Neural cell (in vitro differentiated cells): ENCODE measurements at regions not wholly inside any gene's neighbourhood (a gene's known extent, or its start where the extent isn't known, plus 50 kb on each side); places are given as distances from the start of the nearest gene placed in this dataset.

Experiments used
- EP300 ChIP-seq: fragments of 450-650 bp; conservative IDR thresholded peaks from 2 replicates; pipeline ENCODE4 v1.6.1; 2014; ENCODE audit warnings: antibody characterized with exemption, mild to moderate bottlenecking, moderate library complexity; ENCODE audit not compliant: poor library complexity, severe bottlenecking
- EZH2 ChIP-seq: fragments of 200-600, 300-800 bp; shearing (Covaris generic), sonication (generic); IDR thresholded peaks from 2 replicates; pipeline ENCODE4 v1.6.1; 2014; ENCODE audit warnings: antibody characterized with exemption, low read length, borderline replicate concordance, mild to moderate bottlenecking; ENCODE audit not compliant: insufficient read depth, poor library complexity, severe bottlenecking
- POLR2AphosphoS5 ChIP-seq: IDR thresholded peaks from 2 replicates; pipeline ENCODE4 v1.6.1; 2012
- TAF1 ChIP-seq: IDR thresholded peaks from 2 replicates; pipeline ENCODE4 v1.6.1; 2012; ENCODE audit warnings: low read depth
- TF ChIP-seq, protein P1 (sequence below): fragments of 450-650 bp; IDR thresholded peaks from 2 replicates; pipeline ENCODE4 v1.5.1; 2014; ENCODE audit warnings: antibody characterized with exemption, mild to moderate bottlenecking, moderate library complexity; ENCODE audit not compliant: poor library complexity, severe bottlenecking

DNA sequence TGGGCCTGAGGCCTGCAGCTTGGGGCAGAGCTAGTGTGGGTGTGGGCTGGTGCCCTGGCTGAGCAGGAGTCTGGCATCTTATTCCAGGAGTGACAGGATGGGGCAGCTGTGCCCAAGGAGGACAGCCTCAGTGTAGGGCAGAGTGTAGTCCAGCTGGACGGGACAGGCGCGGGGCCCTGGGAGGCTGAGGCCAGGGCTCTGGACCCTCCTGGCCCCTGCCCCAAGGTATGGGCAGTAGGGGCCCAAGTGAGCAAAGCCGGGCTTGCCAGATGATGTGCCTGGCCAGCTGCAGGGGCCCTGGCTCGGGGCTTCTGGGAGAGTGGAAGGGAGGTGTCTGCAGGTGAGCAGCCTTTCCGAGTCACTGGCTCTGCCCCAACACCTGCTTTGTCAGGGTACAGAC, 1190.9 kb downstream of the BRD1 start:
- TF ChIP-seq, protein P1, sequence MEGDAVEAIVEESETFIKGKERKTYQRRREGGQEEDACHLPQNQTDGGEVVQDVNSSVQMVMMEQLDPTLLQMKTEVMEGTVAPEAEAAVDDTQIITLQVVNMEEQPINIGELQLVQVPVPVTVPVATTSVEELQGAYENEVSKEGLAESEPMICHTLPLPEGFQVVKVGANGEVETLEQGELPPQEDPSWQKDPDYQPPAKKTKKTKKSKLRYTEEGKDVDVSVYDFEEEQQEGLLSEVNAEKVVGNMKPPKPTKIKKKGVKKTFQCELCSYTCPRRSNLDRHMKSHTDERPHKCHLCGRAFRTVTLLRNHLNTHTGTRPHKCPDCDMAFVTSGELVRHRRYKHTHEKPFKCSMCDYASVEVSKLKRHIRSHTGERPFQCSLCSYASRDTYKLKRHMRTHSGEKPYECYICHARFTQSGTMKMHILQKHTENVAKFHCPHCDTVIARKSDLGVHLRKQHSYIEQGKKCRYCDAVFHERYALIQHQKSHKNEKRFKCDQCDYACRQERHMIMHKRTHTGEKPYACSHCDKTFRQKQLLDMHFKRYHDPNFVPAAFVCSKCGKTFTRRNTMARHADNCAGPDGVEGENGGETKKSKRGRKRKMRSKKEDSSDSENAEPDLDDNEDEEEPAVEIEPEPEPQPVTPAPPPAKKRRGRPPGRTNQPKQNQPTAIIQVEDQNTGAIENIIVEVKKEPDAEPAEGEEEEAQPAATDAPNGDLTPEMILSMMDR = no peak
- TF ChIP-seq POLR2AphosphoS5 (no peak), EP300 (no peak), EZH2 (no peak), TAF1 (no peak)
